ENCODE measurements at regions not wholly inside any gene's neighbourhood (a gene's known extent, or its start where the extent isn't known, plus 50 kb on each side); places are given as distances from the start of the nearest gene placed in this dataset.

DNA sequence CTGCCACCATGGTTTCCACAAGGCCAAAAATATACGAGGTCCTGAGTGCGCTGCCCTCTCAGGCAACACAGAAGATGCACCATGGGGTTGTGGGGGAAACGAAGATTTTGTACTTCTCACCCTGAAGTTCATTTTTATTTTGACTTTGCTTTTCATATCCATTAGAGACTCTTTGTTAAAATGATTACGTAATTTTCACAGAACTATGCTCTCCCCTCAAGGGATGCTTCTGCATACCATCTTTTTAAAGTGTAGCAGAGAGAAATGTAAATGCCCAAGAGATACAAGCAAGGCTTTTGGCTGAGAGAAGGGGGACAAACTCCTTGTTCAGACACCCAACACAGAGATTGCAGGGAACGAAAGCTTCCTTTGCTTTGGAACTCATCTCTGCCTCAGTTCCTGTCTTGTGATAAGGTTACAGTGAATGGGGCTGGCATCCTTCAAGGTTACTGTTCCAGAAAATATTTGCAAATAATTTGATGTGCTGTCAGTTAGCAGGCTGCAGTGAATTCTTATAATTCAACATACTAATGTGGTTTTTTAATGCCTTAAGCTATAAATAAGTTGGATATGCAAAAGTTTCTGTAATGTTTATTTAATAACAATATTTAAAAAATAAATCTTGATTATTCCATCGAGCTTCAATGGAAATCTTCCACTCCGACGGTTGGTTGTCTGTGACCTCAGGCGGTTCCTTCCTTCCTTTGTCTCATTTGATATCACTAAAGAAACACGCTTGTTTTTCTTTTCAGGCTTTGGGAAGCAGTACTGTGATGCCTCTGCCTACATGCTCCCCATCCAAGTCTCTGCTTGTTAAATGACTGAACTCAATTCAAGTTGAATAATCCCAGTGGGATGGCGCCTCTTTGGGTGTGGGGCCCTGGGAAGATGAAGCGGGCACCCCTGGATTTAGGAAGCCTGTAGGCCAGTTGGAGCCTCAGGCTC is 209.3 kb upstream of the CTBP2 start:
- DNase-seq (ENCODE audit: low read depth) = no peak
- no peak overlapping the region for H3K4me3 ChIP-seq (ENCODE audit: low read depth, low read length)
- TF ChIP-seq, protein P1, sequence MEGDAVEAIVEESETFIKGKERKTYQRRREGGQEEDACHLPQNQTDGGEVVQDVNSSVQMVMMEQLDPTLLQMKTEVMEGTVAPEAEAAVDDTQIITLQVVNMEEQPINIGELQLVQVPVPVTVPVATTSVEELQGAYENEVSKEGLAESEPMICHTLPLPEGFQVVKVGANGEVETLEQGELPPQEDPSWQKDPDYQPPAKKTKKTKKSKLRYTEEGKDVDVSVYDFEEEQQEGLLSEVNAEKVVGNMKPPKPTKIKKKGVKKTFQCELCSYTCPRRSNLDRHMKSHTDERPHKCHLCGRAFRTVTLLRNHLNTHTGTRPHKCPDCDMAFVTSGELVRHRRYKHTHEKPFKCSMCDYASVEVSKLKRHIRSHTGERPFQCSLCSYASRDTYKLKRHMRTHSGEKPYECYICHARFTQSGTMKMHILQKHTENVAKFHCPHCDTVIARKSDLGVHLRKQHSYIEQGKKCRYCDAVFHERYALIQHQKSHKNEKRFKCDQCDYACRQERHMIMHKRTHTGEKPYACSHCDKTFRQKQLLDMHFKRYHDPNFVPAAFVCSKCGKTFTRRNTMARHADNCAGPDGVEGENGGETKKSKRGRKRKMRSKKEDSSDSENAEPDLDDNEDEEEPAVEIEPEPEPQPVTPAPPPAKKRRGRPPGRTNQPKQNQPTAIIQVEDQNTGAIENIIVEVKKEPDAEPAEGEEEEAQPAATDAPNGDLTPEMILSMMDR (IDR thresholded peaks at IDR 0.05; ENCODE audit: insufficient read depth, low read depth, low read length, missing control alignments) = no peak

DNA sequence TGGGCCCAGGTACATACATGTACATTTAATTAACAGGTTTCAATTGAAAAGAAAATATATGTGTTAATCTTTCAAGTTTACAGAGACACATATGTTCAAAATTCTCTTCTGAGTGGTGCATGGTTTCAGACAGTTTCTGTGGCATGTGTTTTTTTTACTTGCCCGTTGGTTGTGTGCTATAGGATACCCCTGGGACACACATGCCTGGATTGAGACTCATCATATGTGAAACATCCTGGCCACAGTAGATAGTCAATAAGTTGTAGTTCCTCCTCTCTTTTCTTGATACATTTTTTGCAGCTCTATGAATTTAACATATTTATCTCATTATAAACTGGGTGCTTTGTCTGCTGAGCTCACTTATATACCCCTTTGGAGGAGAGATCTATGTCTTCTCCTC is 207.8 kb upstream of the CTBP2 start:
- no peak for DNase-seq (ENCODE audit: low read depth)
- TF ChIP-seq, protein P1 (IDR thresholded peaks at IDR 0.05; ENCODE audit: insufficient read depth, low read depth, low read length, missing control alignments) = no peak
- no peak overlapping the region for H3K4me3 ChIP-seq (ENCODE audit: low read depth, low read length)

DNA sequence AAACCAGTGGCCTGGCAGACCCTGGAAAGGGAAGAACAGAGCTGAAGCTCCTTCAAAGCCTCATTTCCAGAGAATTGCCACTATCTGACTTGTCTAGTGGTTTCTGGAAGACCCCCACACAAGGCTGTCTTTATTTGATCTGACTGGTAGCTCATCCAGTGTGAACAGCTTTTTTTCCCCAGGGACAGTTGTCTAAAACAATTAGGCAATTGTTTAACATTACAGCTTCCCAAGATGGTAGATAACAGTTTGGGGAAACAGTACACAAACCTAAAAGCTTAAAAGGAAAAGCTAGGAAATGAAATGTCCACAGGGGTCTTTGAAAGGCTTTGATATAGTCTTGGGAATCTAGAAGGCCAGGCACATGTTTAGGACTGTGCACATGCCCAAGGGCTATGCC is 203.4 kb upstream of the CTBP2 start:
- TF ChIP-seq, protein P1 (IDR thresholded peaks at IDR 0.05; ENCODE audit: insufficient read depth, low read depth, low read length, missing control alignments) = no peak
- H3K4me3 ChIP-seq (ENCODE audit: low read depth, low read length) = no peak overlapping the region
- DNase-seq (ENCODE audit: low read depth) = no peak

DNA sequence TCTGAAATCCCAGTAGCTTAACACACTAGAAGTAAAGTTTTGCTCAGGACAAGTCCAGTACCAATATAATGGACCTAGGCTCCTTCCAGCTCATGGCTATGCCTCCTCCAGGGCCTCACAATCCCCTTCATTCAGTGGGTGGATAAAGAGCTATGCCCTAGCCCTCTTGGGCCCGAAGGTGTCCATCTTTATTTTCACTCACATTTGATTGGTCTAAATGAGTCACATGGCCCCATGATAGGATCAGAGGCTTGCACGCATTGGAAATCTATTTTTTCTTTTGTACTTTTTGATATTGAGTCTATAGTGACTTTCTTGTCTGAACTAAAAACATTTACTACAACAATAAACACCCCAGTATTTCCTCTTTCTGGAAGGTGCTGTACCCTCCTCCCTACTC is 202.6 kb upstream of the CTBP2 start:
- TF ChIP-seq, protein P1 (IDR thresholded peaks at IDR 0.05; ENCODE audit: insufficient read depth, low read depth, low read length, missing control alignments) = no peak
- H3K4me3 ChIP-seq (ENCODE audit: low read depth, low read length) = no peak overlapping the region
- DNase-seq (ENCODE audit: low read depth) = no peak

DNA sequence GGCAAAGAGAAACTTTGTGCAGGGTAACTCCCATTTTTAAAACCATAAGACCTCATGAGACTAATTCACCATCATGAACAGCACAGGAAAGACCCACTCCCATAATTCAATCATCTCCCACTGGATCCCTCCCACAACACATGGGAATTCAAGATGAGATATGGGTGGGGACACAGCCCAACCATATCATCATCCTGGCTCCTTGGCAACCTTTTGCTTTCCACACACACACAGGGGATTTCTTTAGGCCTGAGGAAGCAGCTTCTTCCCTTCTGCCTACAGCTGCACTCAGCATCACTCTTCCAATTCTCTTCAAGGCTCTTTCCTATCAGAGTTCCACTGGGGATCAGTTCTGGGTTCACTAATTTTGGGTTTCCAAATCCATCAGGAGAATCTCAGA is 199.0 kb upstream of the CTBP2 start:
- no peak for DNase-seq (ENCODE audit: low read depth)
- TF ChIP-seq, protein P1 (IDR thresholded peaks at IDR 0.05; ENCODE audit: insufficient read depth, low read depth, low read length, missing control alignments) = no peak
- H3K4me3 ChIP-seq (ENCODE audit: low read depth, low read length) = no peak overlapping the region

DNA sequence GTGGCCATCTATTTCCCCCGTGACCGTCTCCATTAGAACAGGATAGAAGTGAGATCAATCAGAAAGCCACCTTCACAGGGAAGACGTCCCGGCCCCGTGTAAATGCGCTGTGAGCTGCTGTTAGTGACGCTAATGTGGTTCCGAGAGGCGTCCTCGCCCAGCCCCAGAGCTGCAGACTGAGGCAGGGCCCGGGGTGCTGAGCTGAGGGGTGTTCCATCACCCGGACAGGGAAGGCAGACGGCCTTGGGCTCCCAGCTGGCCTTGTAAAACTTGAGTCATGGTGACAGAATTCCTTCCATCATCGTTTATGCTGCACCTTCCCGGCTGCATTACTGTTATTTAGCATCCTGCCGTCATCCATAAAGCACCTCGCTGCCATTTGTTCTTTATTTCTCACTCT is 195.3 kb upstream of the CTBP2 start:
- no peak for DNase-seq (ENCODE audit: low read depth)
- TF ChIP-seq, protein P1 (IDR thresholded peaks at IDR 0.05; ENCODE audit: insufficient read depth, low read depth, low read length, missing control alignments) = no peak
- no peak overlapping the region for H3K4me3 ChIP-seq (ENCODE audit: low read depth, low read length)

Measured in GM12865 (cell line).